Smooth muscle cell (in vitro differentiated cells): ENCODE measurements at regions not wholly inside any gene's neighbourhood (a gene's known extent, or its start where the extent isn't known, plus 50 kb on each side); places are given as distances from the start of the nearest gene placed in this dataset.

Experiments
- DNase-seq: peaks from one replicate; lab custom pipeline; 2025; ENCODE audit not compliant: unreplicated experiment; lab: John Stamatoyannopoulos, UW
- H2AFZ ChIP-seq: fragments of 200-600 bp; sonication (generic); 2 replicates; pipeline ENCODE4 v1.6.0; 2016; ENCODE audit warnings: antibody characterized with exemption, low read depth, mild to moderate bottlenecking
- H3F3A ChIP-seq: fragments of 200-600 bp; sonication (generic); 2 replicates; pipeline ENCODE4 v1.6.0; 2017; ENCODE audit warnings: antibody characterized with exemption, low read depth
- H3K27ac ChIP-seq: fragments of 200-600 bp; sonication (generic); 2 replicates; pipeline ENCODE4 v1.5.1; 2016; ENCODE audit warnings: low read depth, mild to moderate bottlenecking
- H3K27me3 ChIP-seq: fragments of 200-600 bp; sonication (generic); 2 replicates; pipeline ENCODE4 v1.6.1; 2016; ENCODE audit warnings: low read depth, mild to moderate bottlenecking
- H3K36me3 ChIP-seq: fragments of 200-600 bp; sonication (generic); 2 replicates; pipeline ENCODE4 v1.5.1; 2016; ENCODE audit warnings: low read depth
- H3K4me1 ChIP-seq: fragments of 200-600 bp; sonication (generic); 2 replicates; pipeline ENCODE4 v1.5.1; 2016; ENCODE audit warnings: low read depth
- H3K4me2 ChIP-seq: fragments of 200-600 bp; sonication (generic); 2 replicates; pipeline ENCODE4 v1.6.0; 2016; ENCODE audit warnings: mild to moderate bottlenecking
- H3K4me3 ChIP-seq: fragments of 200-600 bp; sonication (generic); 2 replicates; pipeline ENCODE4 v1.5.1; 2016; ENCODE audit warnings: mild to moderate bottlenecking
- H3K79me2 ChIP-seq: fragments of 200-600 bp; sonication (generic); 2 replicates; pipeline ENCODE4 v1.6.0; 2016; ENCODE audit warnings: low read depth, mild to moderate bottlenecking
- H3K9ac ChIP-seq: fragments of 200-600 bp; sonication (generic); 2 replicates; pipeline ENCODE4 v1.6.0; 2016; ENCODE audit warnings: low read depth
- H3K9me3 ChIP-seq: fragments of 200-600 bp; sonication (generic); replicated peaks from 2 replicates; pipeline ENCODE4 v1.5.1; 2016; ENCODE audit warnings: low read depth
- H4K20me1 ChIP-seq: fragments of 200-600 bp; sonication (generic); 2 replicates; pipeline ENCODE4 v1.6.0; 2016; ENCODE audit warnings: low read depth
- CTCF ChIP-seq: fragments of 200-600 bp; sonication (generic); IDR thresholded peaks from 2 replicates; pipeline ENCODE4 v1.5.1; 2017; ENCODE audit warnings: borderline replicate concordance, mild to moderate bottlenecking, antibody characterized with exemption; ENCODE audit not compliant: insufficient read depth, poor library complexity, severe bottlenecking
- WGBS: methylation state at CpG from one replicate; pipeline ENCODE4 v1.1.7; 2016; ENCODE audit warnings: low lambda C conversion rate; 5-methylcytosine and 5-hydroxymethylcytosine counted together

- Histone ChIP-seq H2AFZ (no peak overlapping the region), H3K27ac (peak overlapping the region; percentile 82), H3K9me3 (no peaks in the 10 kb centered on the region), H3K27me3 (no peaks in the 10 kb centered on the region), H3F3A (no peaks in the 10 kb centered on the region), H3K4me1 (no peaks in the 10 kb centered on the region), H3K9ac (no peak overlapping the region), H3K4me2 (no peak overlapping the region), H3K4me3 (no peak overlapping the region), H4K20me1 (no peaks in the 10 kb centered on the region), H3K36me3 (no peaks in the 10 kb centered on the region), H3K79me2 (no peaks in the 10 kb centered on the region)
- WGBS: 79% methylated on average over 1 of the region's 1 CpG
- no peak for DNase-seq
- TF ChIP-seq CTCF: no peak
Measured at GRCh38 chrX:112967341-112967740, 126.7 kb upstream of the AMOT start.

DNA sequence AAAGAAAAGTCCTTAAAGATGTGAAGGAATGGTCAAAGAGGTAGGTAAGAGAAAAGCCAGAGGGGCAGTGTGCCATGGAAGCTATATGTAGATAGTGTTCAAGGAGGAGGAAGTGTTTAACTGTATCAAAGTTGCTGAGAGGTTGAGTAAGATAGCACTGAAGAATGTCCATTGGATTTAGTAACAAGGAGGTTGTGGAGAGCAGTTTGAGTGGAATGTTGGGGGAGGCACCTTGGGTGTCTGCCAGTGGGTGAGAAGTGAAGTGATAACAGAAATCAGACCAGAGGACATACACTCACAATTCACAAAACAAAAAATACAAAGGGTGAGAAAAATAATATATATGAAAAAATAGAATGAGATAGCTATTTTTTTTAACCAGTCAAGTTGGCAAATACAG lies 121.3 kb upstream of the AMOT start:
- no peaks in the 10 kb centered on the region for H3K79me2 ChIP-seq

DNA sequence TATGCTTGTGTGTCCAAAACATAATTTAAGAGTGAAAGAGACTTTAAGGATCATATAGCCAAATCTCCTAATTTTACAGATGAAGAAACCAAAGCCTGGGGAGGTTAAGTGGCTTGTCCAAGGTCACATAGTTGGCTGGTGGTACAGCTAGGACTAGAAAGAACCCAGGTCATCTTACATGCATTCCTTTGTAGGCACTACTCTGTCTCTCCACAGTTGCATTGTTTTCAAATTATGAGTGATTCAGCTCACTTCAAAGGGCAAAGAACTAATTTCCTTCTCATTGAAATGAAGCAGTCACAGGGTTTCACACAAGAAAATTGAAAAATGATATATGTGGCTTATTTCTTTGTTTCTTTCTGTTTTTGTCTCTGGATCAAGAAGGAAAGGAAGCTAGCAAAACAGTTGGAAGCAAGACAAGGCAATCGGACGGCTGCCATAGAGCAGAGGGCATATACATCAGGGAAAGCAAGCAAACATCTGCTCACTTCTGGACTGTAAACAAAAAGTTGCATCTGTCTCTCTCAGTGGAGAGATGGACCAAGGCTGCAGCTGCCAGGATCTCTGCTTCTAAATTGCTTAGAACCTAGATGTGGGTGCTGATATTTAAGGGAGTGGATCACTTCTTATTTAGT lies 107.5 kb upstream of the AMOT start:
- H3K4me1 ChIP-seq: no peaks in the 10 kb centered on the region
- no peak for DNase-seq
- WGBS: 90% methylated on average over 2 of the region's 2 CpGs

More for the DNA sequence above, 121.3 kb upstream of the AMOT start:
- no peak overlapping the region for H2AFZ ChIP-seq
- H3F3A ChIP-seq: no peaks in the 10 kb centered on the region
- no peaks in the 10 kb centered on the region for H3K27me3 ChIP-seq
- H3K9ac ChIP-seq: no peak overlapping the region
- no peaks in the 10 kb centered on the region for H4K20me1 ChIP-seq
- no peak for TF ChIP-seq CTCF
- H3K9me3 ChIP-seq: no peaks in the 10 kb centered on the region
- H3K4me3 ChIP-seq: no peak overlapping the region
- DNase-seq: no peak
- no peak overlapping the region for H3K27ac ChIP-seq
- peak overlapping the region; percentile 39 for H3K4me2 ChIP-seq
- H3K36me3 ChIP-seq: no peaks in the 10 kb centered on the region
- no peaks in the 10 kb centered on the region for H3K4me1 ChIP-seq

More for the DNA sequence above, 107.5 kb upstream of the AMOT start:
- H4K20me1 ChIP-seq: no peaks in the 10 kb centered on the region
- no peaks in the 10 kb centered on the region for H3F3A ChIP-seq
- H3K79me2 ChIP-seq: no peaks in the 10 kb centered on the region
- no peak overlapping the region for H3K9ac ChIP-seq
- H3K9me3 ChIP-seq: no peaks in the 10 kb centered on the region
- no peak overlapping the region for H3K27ac ChIP-seq
- no peaks in the 10 kb centered on the region for H3K27me3 ChIP-seq
- no peaks in the 10 kb centered on the region for H3K36me3 ChIP-seq
- no peak overlapping the region for H3K4me3 ChIP-seq
- TF ChIP-seq CTCF: no peak
- no peak overlapping the region for H2AFZ ChIP-seq
- no peak overlapping the region for H3K4me2 ChIP-seq
